Medulla oblongata (tissue), 1 donor: ENCODE measurements at regions not wholly inside any gene's neighbourhood (a gene's known extent, or its start where the extent isn't known, plus 50 kb on each side); places are given as distances from the start of the nearest gene placed in this dataset.
"Not testable (repeated sequence)": the region's sequence is repeated elsewhere in the genome, so short reads cannot be mapped to it uniquely, and the experiment has no call there.

ENCODE experiments used
- DNase-seq: peaks from one replicate; pipeline ENCODE4 v3.0.0-alpha.2; 2015; ENCODE audit errors: extremely low spot score

DNA sequence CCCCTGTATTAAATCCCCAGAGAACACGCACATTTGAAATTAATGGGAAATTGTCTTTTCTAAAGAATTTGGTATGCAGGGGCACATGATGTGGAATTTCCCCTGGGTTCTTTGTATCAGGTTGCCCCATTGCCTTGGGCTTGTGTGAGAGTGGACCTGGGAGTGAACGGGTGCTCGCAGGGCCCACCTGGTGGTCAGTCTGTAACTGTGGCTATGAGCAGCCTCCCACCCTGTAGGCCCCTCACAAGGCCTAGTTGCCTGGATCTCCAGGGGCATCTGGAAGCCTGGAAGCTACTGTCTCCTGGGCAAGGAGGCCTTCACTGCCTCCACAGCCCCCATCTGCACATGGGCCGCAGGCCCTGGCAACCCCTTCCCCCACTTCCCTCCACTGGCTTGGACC is 96.7 kb downstream of the SLC25A47 start:
- no peak for DNase-seq

- no peak for DNase-seq
These were observed 98.8 kb downstream of the SLC25A47 start for GRCh38 chr14:100421756-100422470.

DNA sequence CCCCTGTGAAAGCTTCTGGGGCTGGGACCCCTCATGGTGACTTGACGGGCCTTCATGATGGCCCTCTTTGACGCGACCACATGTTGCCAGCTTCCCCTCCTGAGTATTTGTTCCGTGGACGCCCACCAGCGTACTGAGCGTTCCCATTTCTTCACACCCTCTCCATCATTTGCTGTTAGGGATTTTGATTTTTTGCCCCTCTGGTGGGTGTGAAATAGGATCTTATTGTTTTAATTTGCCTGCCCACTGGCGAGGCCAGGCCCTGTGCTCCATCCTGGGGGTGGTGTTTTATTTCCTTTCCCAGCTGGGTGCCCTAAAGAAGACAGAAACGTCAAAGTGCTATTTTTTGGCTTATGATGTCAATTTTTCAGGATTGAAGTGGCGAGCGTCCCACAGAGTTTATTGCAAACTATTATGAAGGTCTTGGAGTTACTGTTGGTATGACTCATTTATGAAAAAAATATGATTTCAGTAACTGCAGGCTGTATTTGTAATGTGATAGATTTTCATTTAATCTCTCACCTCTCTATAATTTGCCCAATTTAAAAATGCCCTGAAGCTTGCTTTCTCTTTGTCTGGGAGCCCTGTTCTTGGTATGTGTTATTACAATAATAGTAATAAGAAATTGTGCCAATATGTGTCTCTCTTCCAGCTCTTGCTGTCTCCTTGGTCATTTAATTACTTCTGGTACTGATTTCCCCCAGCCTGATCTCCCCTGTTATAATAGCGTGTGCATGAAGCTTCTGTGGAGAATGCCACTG is 99.6 kb downstream of the SLC25A47 start:
- no peak for DNase-seq

DNA sequence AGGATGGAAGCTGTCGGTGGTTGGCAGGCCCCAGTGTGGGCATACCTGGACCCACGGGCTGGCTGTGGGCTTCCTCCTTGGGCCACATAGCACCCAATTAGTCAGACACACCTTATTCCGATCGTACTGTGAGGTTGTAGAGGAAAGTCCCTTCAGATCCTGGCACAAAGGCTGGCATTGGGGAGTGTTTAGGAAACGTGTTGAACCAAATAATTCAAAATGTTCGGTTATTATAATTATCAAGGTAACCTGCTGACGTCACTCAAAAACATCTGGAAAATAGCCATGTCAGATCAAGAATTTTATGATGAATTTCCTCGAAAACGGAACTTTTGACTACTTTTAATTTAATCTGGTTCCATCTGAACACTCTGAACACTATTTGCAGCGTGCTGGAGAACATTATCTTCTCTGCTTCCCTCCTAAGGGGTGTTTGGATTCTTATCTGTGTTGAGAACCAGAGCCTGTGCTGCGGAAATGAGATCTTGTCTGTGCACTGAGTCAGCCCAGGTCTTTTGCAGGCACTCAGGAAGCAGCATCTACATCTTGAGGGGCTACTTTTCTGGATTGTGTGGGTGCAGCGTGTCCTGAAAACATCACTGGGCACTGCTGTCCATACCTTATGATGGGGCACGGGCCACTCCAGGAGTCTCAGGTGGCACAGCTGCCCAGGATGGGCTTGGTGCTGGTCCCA is 100.3 kb downstream of the SLC25A47 start:
- no peak for DNase-seq

- DNase-seq: no peak
These were observed 101.6 kb downstream of the SLC25A47 start for GRCh38 chr14:100424504-100425428.

GRCh38 chr14:100425429-100425827 is 102.3 kb downstream of the SLC25A47 start:
- no peak for DNase-seq

DNA sequence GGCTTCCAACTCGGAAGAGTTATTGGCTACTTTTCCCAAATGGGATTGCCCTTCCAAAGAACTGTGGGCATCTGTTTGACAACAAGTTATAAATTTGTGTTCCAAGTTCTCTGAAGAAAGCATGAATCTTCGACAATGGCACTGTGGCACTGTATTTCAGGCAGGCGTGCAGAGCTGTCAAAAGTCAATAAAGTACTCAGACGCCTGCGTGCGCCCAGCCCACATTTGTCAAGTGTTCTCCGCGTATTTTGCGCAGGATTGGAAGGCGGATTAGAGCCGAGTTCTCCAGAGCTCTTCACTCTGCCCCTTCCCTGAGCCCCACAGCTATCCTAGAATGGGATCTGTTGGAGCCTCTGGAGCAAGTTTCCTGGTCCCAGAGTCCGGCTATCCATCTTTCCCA is 103.2 kb downstream of the SLC25A47 start:
- DNase-seq: no peak

- DNase-seq: no peak
These were observed 104.0 kb downstream of the SLC25A47 start for GRCh38 chr14:100427166-100427565.

GRCh38 chr14:100428727-100429126 is 105.6 kb downstream of the SLC25A47 start:
- DNase-seq: no peak

DNA sequence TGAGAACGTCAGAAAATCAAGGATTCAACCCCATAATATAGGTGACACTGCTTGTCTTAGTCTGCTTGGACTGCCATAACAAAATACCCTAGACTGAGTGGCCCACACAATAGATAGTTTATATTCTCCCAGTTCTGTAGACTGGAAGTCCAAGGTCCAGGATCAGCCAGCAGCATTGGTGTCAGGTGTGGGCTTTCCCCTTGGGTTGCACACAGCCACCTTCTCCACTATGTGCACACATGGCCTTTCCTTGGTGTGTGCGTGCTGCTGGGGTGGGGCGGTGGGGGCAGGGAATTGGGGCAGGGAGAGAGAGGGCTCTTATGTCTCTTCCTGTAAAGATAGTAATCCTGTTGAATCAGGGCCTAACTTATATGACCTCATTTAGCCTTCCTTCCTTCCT is 106.4 kb downstream of the SLC25A47 start:
- no peak for DNase-seq

DNA sequence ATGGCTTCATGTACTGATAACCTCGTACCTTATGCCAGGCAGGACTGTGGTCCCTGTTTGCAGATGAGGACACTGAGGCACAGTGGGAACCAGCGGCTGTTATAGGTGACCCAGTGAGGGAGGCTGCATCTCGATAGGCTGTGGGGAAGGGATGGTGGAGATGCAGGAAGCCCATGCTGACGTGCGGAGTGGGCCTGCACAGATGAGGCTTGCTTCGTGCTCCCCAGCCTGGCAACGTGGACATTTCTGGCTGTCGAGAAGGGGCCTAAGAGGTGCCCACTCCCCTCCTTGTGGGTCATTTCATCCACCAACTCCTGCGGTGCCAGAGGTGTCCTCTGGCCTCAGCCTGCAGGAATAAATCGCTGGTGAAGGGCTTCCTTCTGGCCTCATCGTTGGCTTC is 107.4 kb downstream of the SLC25A47 start:
- no peak for DNase-seq

- not testable (repeated sequence) for DNase-seq
These were observed 108.3 kb downstream of the SLC25A47 start for GRCh38 chr14:100431461-100431860.

DNA sequence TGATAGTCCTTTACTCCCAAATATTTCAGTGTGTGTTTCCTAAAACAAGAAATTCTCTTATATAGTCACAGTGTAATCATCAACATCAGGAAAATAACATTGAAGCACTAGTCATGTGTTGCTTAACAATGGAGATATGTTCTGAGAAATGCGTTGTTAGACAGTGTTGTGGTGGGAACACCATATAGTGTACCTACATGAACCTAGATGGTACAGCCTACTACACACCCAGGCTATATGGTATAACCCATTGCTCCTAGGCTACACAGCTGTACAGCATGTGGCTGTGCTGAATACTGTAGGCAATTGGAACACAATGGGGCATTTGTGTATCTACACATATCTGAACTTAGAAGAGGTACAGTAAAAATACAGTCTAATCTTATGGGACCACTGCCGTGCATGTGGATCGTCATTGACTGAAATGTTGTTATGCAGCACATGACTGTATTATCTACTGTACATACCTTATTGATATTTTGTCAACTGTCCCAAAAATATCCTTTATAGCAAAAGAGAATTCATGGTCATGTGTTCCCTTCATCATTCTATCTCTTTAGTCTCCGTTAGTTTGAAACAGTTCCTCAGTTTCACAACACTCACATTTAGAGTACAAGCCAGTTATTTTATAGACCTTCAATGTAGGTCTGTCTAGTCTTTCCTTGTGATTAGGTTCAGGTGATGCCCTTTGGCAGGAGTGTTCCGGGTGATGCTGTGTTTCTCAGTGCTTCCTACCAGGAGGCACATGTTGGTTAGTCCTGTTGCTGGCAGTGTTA is 109.7 kb downstream of the SLC25A47 start:
- no peak for DNase-seq

DNA sequence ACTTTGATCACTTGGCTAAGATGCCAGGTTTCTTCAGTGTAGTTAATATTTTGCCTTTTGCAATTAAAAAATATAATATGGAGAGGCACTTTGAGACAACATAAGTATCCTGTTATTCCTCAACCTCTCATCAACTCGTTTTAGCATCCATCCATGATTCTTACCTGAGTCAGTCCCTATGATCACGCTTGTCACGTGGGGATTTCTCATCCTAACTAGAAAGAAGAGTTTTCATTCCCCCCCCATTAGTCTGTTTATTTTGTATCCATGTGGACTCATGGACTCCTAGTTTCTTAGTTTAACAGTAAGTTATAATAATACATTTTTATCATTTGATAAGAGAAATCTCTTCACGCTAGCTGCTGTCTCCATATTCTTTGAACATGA is 110.3 kb downstream of the SLC25A47 start:
- no peak for DNase-seq

- DNase-seq: no peak
These were observed 111.0 kb downstream of the SLC25A47 start for GRCh38 chr14:100434033-100434601.

DNA sequence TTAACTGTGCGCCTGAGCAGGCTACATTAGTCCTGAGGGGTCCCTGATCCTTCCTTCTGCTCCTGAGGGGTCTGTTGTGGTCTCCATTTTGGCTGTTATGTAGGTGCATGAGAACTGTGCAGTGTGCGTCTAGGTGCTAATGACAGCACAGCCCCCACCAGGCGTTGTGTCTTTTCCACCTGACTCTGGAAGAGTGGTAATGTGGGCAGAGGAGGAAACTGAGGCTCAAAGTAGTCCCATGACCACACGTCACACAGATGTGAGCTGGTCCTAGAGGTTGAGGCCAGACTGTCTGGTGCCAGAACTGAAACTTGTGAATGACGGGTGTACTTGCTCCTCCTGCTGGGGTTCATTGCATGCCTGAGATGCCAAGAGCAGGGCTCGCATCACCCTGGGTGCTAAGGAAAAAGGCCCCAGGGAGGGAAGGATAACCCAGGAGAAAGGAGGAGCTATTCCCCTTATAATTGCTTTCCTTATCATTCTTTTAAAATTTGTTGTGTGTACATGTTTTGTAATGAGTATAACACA is 111.8 kb downstream of the SLC25A47 start:
- DNase-seq: no peak

GRCh38 chr14:100435459-100435858 is 112.3 kb downstream of the SLC25A47 start:
- DNase-seq: no peak

DNA sequence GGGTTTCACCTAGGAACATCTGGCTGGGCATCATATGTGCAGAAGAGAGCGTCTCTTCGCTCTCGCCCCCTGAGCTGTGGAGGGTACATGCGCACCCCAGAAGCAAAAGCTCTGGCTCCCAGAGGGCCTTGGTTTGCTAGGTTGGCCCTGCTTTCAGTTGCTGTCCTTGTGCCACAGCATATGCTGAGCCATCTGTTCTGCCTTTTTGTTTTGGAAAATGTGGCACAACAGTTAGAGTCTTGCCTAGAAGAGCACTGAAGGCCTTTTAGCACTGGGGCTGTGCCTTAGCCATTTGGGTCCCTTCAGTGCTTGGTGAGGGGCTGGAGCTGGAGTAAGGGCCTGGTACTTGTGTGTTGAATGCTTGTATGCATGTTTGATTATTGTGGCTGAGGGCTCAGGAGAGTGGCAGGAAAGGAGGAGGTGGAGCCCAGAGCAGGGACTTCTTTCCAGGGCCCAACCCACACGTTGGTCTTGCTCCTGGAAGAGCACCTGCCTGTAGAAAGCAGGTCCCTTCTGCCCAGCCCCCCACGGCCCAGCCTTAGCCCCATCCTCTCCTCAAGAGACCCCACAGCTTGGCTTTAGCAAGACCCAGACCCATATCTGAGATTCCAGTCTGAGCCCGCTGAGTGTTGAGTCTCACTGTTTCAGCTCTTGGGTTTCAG is 113.7 kb downstream of the SLC25A47 start:
- DNase-seq: no peak

GRCh38 chr14:100438271-100438670 is 115.1 kb downstream of the SLC25A47 start:
- DNase-seq: no peak
